HepG2 (cell line): ENCODE measurements at regions not wholly inside any gene's neighbourhood (a gene's known extent, or its start where the extent isn't known, plus 50 kb on each side); places are given as distances from the start of the nearest gene placed in this dataset.

Experiments
- ATAC-seq: fragments of 200-7000 bp; cut with Tn5 transposase; 3 replicates; pipeline ENCODE4 v1.9.1; 2020; ENCODE audit warnings: mild to moderate bottlenecking, moderate library complexity
- BruUV-seq: library from RNA; stranded (reverse); fragments of 400-500 nt; replicated peaks from 2 replicates; lab custom pipeline; 2021; lab: Mats Ljungman, UMichigan
- CTCF ChIA-PET: fragments of 300-600 bp; formaldehyde crosslinking; extraction: SDS; loops from one replicate; lab custom pipeline; 2021; ENCODE audit warnings: low total read pairs, inconsistent platforms, low intra/inter-chr PET ratio; lab: Yijun Ruan, JAX
- POLR2A ChIA-PET: fragments of 350-600 bp; sonication (Branson Sonifier 250); formaldehyde crosslinking; loops from one replicate; lab custom pipeline; 2020; ENCODE audit warnings: antibody characterized with exemption, inconsistent platforms; lab: Yijun Ruan, JAX
- DNase-seq: peaks from one replicate; pipeline ENCODE4 v3.0.0-alpha.2; 2015; ENCODE audit warnings: low spot score
- FAIRE-seq: peaks from 3 replicates; lab custom pipeline; 2011; peaks lifted over from hg19 to GRCh38; lab: Jason Lieb, UNC
- H2AFZ ChIP-seq: one replicate; pipeline ENCODE4 v1.6.1; 2011; ENCODE audit warnings: low read length, inconsistent platforms
- H3K27ac ChIP-seq: fragments of 300-600 bp; 3 replicates; pipeline ENCODE4 v1.8.0; 2011; ENCODE audit warnings: mixed run types, mild to moderate bottlenecking, mixed read lengths, low read length, inconsistent platforms; ENCODE audit not compliant: insufficient read depth; ENCODE audit errors: extremely low read length
- H3K27me3 ChIP-seq, 2 experiments: fragments of 200-600 bp in 1 of 2; 2 replicates in 1 of 2; 3 replicates in 1 of 2; pipeline versions ENCODE4 v1.6.0 to v1.8.0; 2011; ENCODE audit warnings: low read length in 2 of 2, mild to moderate bottlenecking in 2 of 2, moderate library complexity in 2 of 2, inconsistent platforms in 1 of 2; ENCODE audit not compliant: insufficient read depth in 2 of 2, control insufficient read depth in 1 of 2
- H3K36me3 ChIP-seq, 2 experiments: fragments of 200-600 bp in 1 of 2; replicated peaks in 1 of 2; 2 replicates in 1 of 2; 3 replicates in 1 of 2; pipeline versions ENCODE4 v1.5.1 to v1.8.0; 2011; ENCODE audit warnings: low read length in 2 of 2, inconsistent platforms in 1 of 2; ENCODE audit not compliant: insufficient read depth in 2 of 2, control insufficient read depth in 1 of 2
- H3K4me1 ChIP-seq: 2 replicates; pipeline ENCODE4 v1.5.1; 2012; ENCODE audit warnings: low read length, inconsistent platforms; ENCODE audit not compliant: insufficient read depth
- H3K4me2 ChIP-seq: 2 replicates; pipeline ENCODE4 v1.6.0; 2011; ENCODE audit warnings: low read depth, low read length, inconsistent platforms
- H3K4me3 ChIP-seq, 3 experiments: fragments of 200-600 bp in 1 of 3; sonication (generic), shearing (Covaris generic) in 1 of 3; replicated peaks in 1 of 3; 2 replicates each; pipeline ENCODE4 v1.5.1; 2011 to 2016; ENCODE audit warnings: low read length in 3 of 3, inconsistent platforms in 2 of 3, low read depth in 2 of 3, mild to moderate bottlenecking in 2 of 3, control low read depth in 1 of 3, mixed read lengths in 1 of 3; ENCODE audit not compliant: insufficient read depth in 1 of 3
- H3K79me2 ChIP-seq: one replicate; pipeline ENCODE4 v1.6.1; 2011; ENCODE audit warnings: low read length, inconsistent platforms; ENCODE audit not compliant: insufficient read depth
- H3K9ac ChIP-seq: 2 replicates; pipeline ENCODE4 v1.6.0; 2011; ENCODE audit warnings: mild to moderate bottlenecking, low read depth, low read length, inconsistent platforms; ENCODE audit not compliant: insufficient read depth
- H3K9me3 ChIP-seq: 2 replicates; pipeline ENCODE4 v1.5.1; 2012; ENCODE audit warnings: mild to moderate bottlenecking, low read length
- H4K20me1 ChIP-seq: 2 replicates; pipeline ENCODE4 v1.6.0; 2011; ENCODE audit warnings: inconsistent platforms, mild to moderate bottlenecking, low read length, moderate library complexity; ENCODE audit not compliant: insufficient read depth
- CBX1 ChIP-seq: IDR thresholded peaks from one replicate; pipeline ENCODE4 v1.6.1; 2016; ENCODE audit warnings: antibody characterized with exemption, low read depth
- NFIB ChIP-seq: sonication (generic); formaldehyde crosslinking; IDR thresholded peaks from 2 replicates; pipeline ENCODE4 v1.9.0; 2021; ENCODE audit warnings: missing genetic modification reagents, mild to moderate bottlenecking, borderline replicate concordance
- SCMH1 ChIP-seq: sonication (generic); formaldehyde crosslinking; IDR thresholded peaks from 2 replicates; pipeline ENCODE4 v1.9.0; 2021; ENCODE audit warnings: missing genetic modification reagents, mild to moderate bottlenecking, borderline replicate concordance
- SOX13 ChIP-seq, 3 experiments: fragments of 450-650 bp in 1 of 3; sonication (generic) in 1 of 3; formaldehyde crosslinking in 1 of 3; IDR thresholded peaks in 2 of 3; conservative IDR thresholded peaks in 1 of 3; 2 replicates each; pipeline versions ENCODE4 v1.5.0 to v1.6.1; 2016 to 2020; ENCODE audit warnings: antibody characterized with exemption in 1 of 3, mild to moderate bottlenecking in 1 of 3, missing compliant biosample characterization in 1 of 3, missing genetic modification reagents in 1 of 3, moderate library complexity in 1 of 3
- YY1 ChIP-seq: IDR thresholded peaks from 2 replicates; pipeline ENCODE4 v1.6.1; 2011; ENCODE audit warnings: low read length, low read depth, moderate library complexity, mild to moderate bottlenecking; ENCODE audit not compliant: insufficient read depth, insufficient replicate concordance
- ZFP36 ChIP-seq: fragments of 150-350 bp; IDR thresholded peaks from 2 replicates; pipeline ENCODE4 v1.6.1; 2018; ENCODE audit warnings: borderline replicate concordance, low read length, low read depth; ENCODE audit not compliant: partially characterized antibody
- ZNF563 ChIP-seq: sonication (generic); formaldehyde crosslinking; IDR thresholded peaks from 2 replicates; pipeline ENCODE4 v1.8.0; 2022; ENCODE audit warnings: mild to moderate bottlenecking, moderate library complexity, missing genetic modification reagents
- ZNF570 ChIP-seq: sonication (generic); formaldehyde crosslinking; IDR thresholded peaks from 2 replicates; pipeline ENCODE4 v1.4.0; 2020; ENCODE audit warnings: mild to moderate bottlenecking, missing genetic modification reagents, borderline replicate concordance
- ZNF703 ChIP-seq: sonication (generic); formaldehyde crosslinking; IDR thresholded peaks from 2 replicates; pipeline ENCODE4 v1.5.1; 2020; ENCODE audit warnings: missing genetic modification reagents, mild to moderate bottlenecking, moderate library complexity, borderline replicate concordance
- ZNF83 ChIP-seq: sonication (generic); formaldehyde crosslinking; IDR thresholded peaks from 2 replicates; pipeline ENCODE4 v1.4.0; 2020; ENCODE audit warnings: missing genetic modification reagents, mild to moderate bottlenecking, borderline replicate concordance
- ZNF883 ChIP-seq: sonication (generic); formaldehyde crosslinking; IDR thresholded peaks from 2 replicates; pipeline ENCODE4 v1.5.1; 2020; ENCODE audit warnings: mild to moderate bottlenecking, missing genetic modification reagents; ENCODE audit errors: not compliant biosample characterization
- ZSCAN31 ChIP-seq: sonication (generic); formaldehyde crosslinking; IDR thresholded peaks from 2 replicates; pipeline ENCODE4 v1.5.0; 2020; ENCODE audit warnings: low read depth, mild to moderate bottlenecking, missing genetic modification reagents
- whole genome bisulfite sequencing: methylation state at CpG from one replicate; pipeline ENCODE4 v1.1.6; 2017; ENCODE audit warnings: low lambda C conversion rate; 5-methylcytosine and 5-hydroxymethylcytosine counted together
- in situ Hi-C: cut with HindIII; loops from 2 replicates; pipeline ENCODE4 v1.10.0; 2017; ENCODE audit warnings: low pct_unique_long_range_greater_than_20kb; ENCODE audit not compliant: extremely low pct_ligation_motif_present
- intact Hi-C: fragments of 100-400 bp; cut with micrococcal nuclease; formaldehyde crosslinking; loops from one replicate; pipeline ENCODE4 v1.10.0; 2022; ENCODE audit not compliant: unreplicated experiment
- TF ChIP-seq, protein P1 (sequence below): sonication (generic); formaldehyde crosslinking; IDR thresholded peaks from 2 replicates; pipeline ENCODE4 v1.4.0; 2020; ENCODE audit warnings: mild to moderate bottlenecking, missing genetic modification reagents
- TF ChIP-seq, protein P2 (sequence below): sonication (generic); formaldehyde crosslinking; IDR thresholded peaks from 2 replicates; pipeline ENCODE4 v1.4.0; 2020; ENCODE audit warnings: missing genetic modification reagents, borderline replicate concordance
- TF ChIP-seq, protein P3 (sequence below): sonication (generic); formaldehyde crosslinking; conservative IDR thresholded peaks from 2 replicates; pipeline ENCODE4 v1.8.1; 2023; ENCODE audit warnings: missing genetic modification reagents
- TF ChIP-seq, protein P4 (sequence below): sonication (generic); formaldehyde crosslinking; IDR thresholded peaks from 2 replicates; pipeline ENCODE4 v1.4.0; 2020; ENCODE audit warnings: missing genetic modification reagents; ENCODE audit errors: not compliant biosample characterization

DNA sequence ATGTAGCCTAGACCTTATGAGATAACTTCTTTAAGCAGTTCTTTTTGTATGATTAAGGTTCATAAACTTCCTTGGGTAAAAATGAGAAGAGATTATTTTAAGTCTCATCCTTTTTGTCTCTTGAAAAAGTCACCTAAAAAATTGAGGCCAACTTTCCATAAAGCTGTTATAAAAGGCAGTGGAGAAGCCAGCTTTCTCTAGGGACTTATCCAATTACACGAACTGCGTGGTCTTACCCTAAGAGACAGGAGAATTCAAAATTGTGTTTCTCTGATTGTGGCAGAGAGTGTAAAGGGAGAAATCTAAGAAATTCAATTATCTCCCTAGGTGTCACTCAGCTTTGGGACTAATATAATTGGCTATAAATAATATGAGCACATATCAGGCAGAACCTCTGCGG is 262.0 kb downstream of the SHOX2 start (continued):
- TF ChIP-seq ZFP36 (no peak), SCMH1 (CRISPR knock-in tag) (no peak)

DNA sequence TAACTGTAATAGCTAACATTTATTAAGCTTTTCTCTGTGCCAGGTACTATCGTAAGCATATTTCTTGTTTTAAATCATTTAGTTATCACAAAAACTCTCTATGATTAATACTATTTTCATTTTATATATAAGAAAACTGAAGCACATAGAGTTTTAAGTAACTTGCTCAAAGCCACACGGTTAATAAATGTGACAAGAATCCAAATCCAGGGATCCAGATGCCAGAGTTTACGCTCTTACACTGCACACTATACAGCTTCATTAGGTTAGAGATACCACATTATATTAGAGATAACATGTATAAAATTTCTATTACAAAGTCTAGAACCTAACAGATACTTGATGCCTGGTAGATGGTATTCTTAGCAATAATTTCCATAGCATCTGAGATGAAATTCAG is 265.2 kb downstream of the SHOX2 start:
- Histone ChIP-seq H3K4me2 (no peak overlapping the region), H3K27ac (no peak overlapping the region), H3K79me2 (no peaks in the 10 kb centered on the region), H3K9ac (no peak overlapping the region), H3K27me3 (no peaks in the 10 kb centered on the region), H3K36me3 (no peaks in the 10 kb centered on the region), H3K9me3 (no peaks in the 10 kb centered on the region), H2AFZ (no peak overlapping the region), H4K20me1 (no peaks in the 10 kb centered on the region), H3K4me3 (no peak overlapping the region), H3K4me1 (no peaks in the 10 kb centered on the region)
- ChIA-PET CTCF (no interaction called here), POLR2A (no interaction called here)
- in situ Hi-C loops = no loop called here
- intact Hi-C loops = no loop called here
- no peak for DNase-seq
- no peak for ATAC-seq
- BruUV-seq = no TSS peak
- no peak for FAIRE-seq
- WGBS = 39% methylated on average over 3 of the region's 3 CpGs
- no peak for TF ChIP-seq ZNF563 (CRISPR knock-in tag)
- TF ChIP-seq, protein P1, sequence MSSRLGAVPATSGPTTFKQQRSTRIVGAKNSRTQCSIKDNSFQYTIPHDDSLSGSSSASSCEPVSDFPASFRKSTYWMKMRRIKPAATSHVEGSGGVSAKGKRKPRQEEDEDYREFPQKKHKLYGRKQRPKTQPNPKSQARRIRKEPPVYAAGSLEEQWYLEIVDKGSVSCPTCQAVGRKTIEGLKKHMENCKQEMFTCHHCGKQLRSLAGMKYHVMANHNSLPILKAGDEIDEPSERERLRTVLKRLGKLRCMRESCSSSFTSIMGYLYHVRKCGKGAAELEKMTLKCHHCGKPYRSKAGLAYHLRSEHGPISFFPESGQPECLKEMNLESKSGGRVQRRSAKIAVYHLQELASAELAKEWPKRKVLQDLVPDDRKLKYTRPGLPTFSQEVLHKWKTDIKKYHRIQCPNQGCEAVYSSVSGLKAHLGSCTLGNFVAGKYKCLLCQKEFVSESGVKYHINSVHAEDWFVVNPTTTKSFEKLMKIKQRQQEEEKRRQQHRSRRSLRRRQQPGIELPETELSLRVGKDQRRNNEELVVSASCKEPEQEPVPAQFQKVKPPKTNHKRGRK (CRISPR knock-in tag) = no peak
- TF ChIP-seq, protein P2, sequence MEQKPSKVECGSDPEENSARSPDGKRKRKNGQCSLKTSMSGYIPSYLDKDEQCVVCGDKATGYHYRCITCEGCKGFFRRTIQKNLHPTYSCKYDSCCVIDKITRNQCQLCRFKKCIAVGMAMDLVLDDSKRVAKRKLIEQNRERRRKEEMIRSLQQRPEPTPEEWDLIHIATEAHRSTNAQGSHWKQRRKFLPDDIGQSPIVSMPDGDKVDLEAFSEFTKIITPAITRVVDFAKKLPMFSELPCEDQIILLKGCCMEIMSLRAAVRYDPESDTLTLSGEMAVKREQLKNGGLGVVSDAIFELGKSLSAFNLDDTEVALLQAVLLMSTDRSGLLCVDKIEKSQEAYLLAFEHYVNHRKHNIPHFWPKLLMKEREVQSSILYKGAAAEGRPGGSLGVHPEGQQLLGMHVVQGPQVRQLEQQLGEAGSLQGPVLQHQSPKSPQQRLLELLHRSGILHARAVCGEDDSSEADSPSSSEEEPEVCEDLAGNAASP (CRISPR knock-in tag) = no peak
- TF ChIP-seq, protein P3, sequence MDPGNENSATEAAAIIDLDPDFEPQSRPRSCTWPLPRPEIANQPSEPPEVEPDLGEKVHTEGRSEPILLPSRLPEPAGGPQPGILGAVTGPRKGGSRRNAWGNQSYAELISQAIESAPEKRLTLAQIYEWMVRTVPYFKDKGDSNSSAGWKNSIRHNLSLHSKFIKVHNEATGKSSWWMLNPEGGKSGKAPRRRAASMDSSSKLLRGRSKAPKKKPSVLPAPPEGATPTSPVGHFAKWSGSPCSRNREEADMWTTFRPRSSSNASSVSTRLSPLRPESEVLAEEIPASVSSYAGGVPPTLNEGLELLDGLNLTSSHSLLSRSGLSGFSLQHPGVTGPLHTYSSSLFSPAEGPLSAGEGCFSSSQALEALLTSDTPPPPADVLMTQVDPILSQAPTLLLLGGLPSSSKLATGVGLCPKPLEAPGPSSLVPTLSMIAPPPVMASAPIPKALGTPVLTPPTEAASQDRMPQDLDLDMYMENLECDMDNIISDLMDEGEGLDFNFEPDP (CRISPR knock-in tag) = no peak
- TF ChIP-seq, protein P4, sequence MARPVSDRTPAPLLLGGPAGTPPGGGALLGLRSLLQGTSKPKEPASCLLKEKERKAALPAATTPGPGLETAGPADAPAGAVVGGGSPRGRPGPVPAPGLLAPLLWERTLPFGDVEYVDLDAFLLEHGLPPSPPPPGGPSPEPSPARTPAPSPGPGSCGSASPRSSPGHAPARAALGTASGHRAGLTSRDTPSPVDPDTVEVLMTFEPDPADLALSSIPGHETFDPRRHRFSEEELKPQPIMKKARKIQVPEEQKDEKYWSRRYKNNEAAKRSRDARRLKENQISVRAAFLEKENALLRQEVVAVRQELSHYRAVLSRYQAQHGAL (CRISPR knock-in tag) = no peak
- no peak for TF ChIP-seq ZNF883 (CRISPR knock-in tag)
- no peak for TF ChIP-seq NFIB (CRISPR knock-in tag)
- TF ChIP-seq ZSCAN31 (CRISPR knock-in tag) = no peak
- TF ChIP-seq ZNF83 (CRISPR knock-in tag) = no peak
- TF ChIP-seq ZNF703 = no peak
- TF ChIP-seq CBX1 = no peak
- no peak for TF ChIP-seq YY1
- TF ChIP-seq ZNF570 (CRISPR knock-in tag) = no peak
- TF ChIP-seq SOX13 (IDR thresholded peaks at IDR 0.05) = no peak
- no peak for TF ChIP-seq SOX13 (CRISPR knock-in tag; conservative IDR thresholded peaks at IDR 0.05 in 1 of 2, IDR thresholded peaks at IDR 0.05 in 1 of 2)
